ENCODE measurements at regions not wholly inside any gene's neighbourhood (a gene's known extent, or its start where the extent isn't known, plus 50 kb on each side); places are given as distances from the start of the nearest gene placed in this dataset.

GRCh38 chr6:14443629-14444268 is 326.2 kb downstream of the CD83 start:
- POLR2A ChIA-PET (ENCODE audit: unreplicated experiment), result no interaction called here

GRCh38 chr6:14444295-14444972 is 326.9 kb downstream of the CD83 start:
- no peaks in the 10 kb centered on the region for H3F3A ChIP-seq (ENCODE audit: insufficient read depth, low read depth)
- TF ChIP-seq CTCF (conservative IDR thresholded peaks at IDR 0.05), result no peak
- no peak for TF ChIP-seq EZH2 (IDR thresholded peaks at IDR 0.05; ENCODE audit: low read depth)
- no peaks in the 10 kb centered on the region for H3K27me3 ChIP-seq (ENCODE audit: insufficient read depth, low read depth)
- H3K27ac ChIP-seq, result no peak overlapping the region
- H2AFZ ChIP-seq, result no peak overlapping the region
- no peak overlapping the region for H3K4me3 ChIP-seq
- no TSS peak for BruUV-seq (replicated peaks)
- H3K4me1 ChIP-seq (replicated peaks; ENCODE audit: insufficient read depth), result no peaks in the 10 kb centered on the region
- H3K9me2 ChIP-seq (ENCODE audit: insufficient read depth), result no peaks in the 10 kb centered on the region
- no peaks in the 10 kb centered on the region for H3K36me3 ChIP-seq (ENCODE audit: low read depth)
- intact Hi-C loops (cut with micrococcal nuclease; ENCODE audit: unreplicated experiment), result no loop called here
- ChIA-PET POLR2A (ENCODE audit: unreplicated experiment) (no interaction called here), CTCF (no interaction called here)
- H4K20me1 ChIP-seq (ENCODE audit: insufficient read depth), result no peaks in the 10 kb centered on the region
- peaks cover 3% of the 10 kb centered on the region; the same call in 1 of the 2 replicates for H3K9me3 ChIP-seq (ENCODE audit: insufficient read depth, low read depth)
- no peaks in the 10 kb centered on the region for H3K79me2 ChIP-seq (ENCODE audit: low read depth)
- H3K4me2 ChIP-seq, result no peak overlapping the region
- no peak for DNase-seq

More at GRCh38 chr6:14443629-14444268, 326.2 kb downstream of the CD83 start:
- no peak for DNase-seq
- Histone ChIP-seq H3K27me3 (ENCODE audit: insufficient read depth, low read depth) (no peaks in the 10 kb centered on the region), H3F3A (ENCODE audit: insufficient read depth, low read depth) (no peaks in the 10 kb centered on the region), H3K4me2 (no peak overlapping the region), H3K4me1 (replicated peaks; ENCODE audit: insufficient read depth) (no peaks in the 10 kb centered on the region), H3K9me3 (ENCODE audit: insufficient read depth, low read depth) (peaks cover 3% of the 10 kb centered on the region; the same call in 1 of the 2 replicates), H3K4me3 (no peak overlapping the region), H3K36me3 (ENCODE audit: low read depth) (no peaks in the 10 kb centered on the region), H3K9me2 (ENCODE audit: insufficient read depth) (no peaks in the 10 kb centered on the region), H2AFZ (no peak overlapping the region), H3K79me2 (ENCODE audit: low read depth) (no peaks in the 10 kb centered on the region), H4K20me1 (ENCODE audit: insufficient read depth) (no peaks in the 10 kb centered on the region), H3K27ac (no peak overlapping the region)
- BruUV-seq (replicated peaks), result no TSS peak
- intact Hi-C loops (cut with micrococcal nuclease; ENCODE audit: unreplicated experiment), result no loop called here
- TF ChIP-seq CTCF (conservative IDR thresholded peaks at IDR 0.05) (no peak), EZH2 (IDR thresholded peaks at IDR 0.05; ENCODE audit: low read depth) (no peak)
- CTCF ChIA-PET, result no interaction called here

- CTCF ChIA-PET, result no interaction called here
- intact Hi-C loops (cut with micrococcal nuclease; ENCODE audit: unreplicated experiment), result no loop called here
- POLR2A ChIA-PET (ENCODE audit: unreplicated experiment), result no interaction called here
- Histone ChIP-seq H3K27me3 (ENCODE audit: insufficient read depth, low read depth) (no peaks in the 10 kb centered on the region), H2AFZ (no peak overlapping the region), H3K9me2 (ENCODE audit: insufficient read depth) (no peaks in the 10 kb centered on the region), H4K20me1 (ENCODE audit: insufficient read depth) (no peaks in the 10 kb centered on the region), H3K9me3 (ENCODE audit: insufficient read depth, low read depth) (peaks cover 3% of the 10 kb centered on the region; the same call in 1 of the 2 replicates), H3K4me1 (replicated peaks; ENCODE audit: insufficient read depth) (no peaks in the 10 kb centered on the region), H3F3A (ENCODE audit: insufficient read depth, low read depth) (no peaks in the 10 kb centered on the region), H3K27ac (no peak overlapping the region), H3K4me2 (no peak overlapping the region), H3K36me3 (ENCODE audit: low read depth) (no peaks in the 10 kb centered on the region), H3K79me2 (ENCODE audit: low read depth) (no peaks in the 10 kb centered on the region), H3K4me3 (no peak overlapping the region)
- no TSS peak for BruUV-seq (replicated peaks)
- DNase-seq, result no peak
- no peak for TF ChIP-seq EZH2 (IDR thresholded peaks at IDR 0.05; ENCODE audit: low read depth)
- no peak for TF ChIP-seq CTCF (conservative IDR thresholded peaks at IDR 0.05)
Observed at GRCh38 chr6:14447240-14447639, 329.7 kb downstream of the CD83 start.
